Liver (tissue), 7 donors: ENCODE measurements at regions not wholly inside any gene's neighbourhood (a gene's known extent, or its start where the extent isn't known, plus 50 kb on each side); places are given as distances from the start of the nearest gene placed in this dataset.

Source experiments
- DNase-seq: peaks from one replicate; pipeline ENCODE4 v3.0.0-alpha.2; 2017; ENCODE audit warnings: low spot score
- H3K27ac ChIP-seq, 2 donors: one replicate each; pipeline ENCODE4 v1.7.0; 2013; ENCODE audit warnings: inconsistent platforms in 2 of 2, low read length in 2 of 2, control low read depth in 1 of 2, low read depth in 1 of 2, mild to moderate bottlenecking in 1 of 2
- H3K27me3 ChIP-seq, 4 donors: one replicate each; pipeline versions ENCODE4 v1.6.1 to v1.7.0; 2013; ENCODE audit warnings: low read length in 3 of 4, inconsistent platforms in 1 of 4, mild to moderate bottlenecking in 1 of 4, moderate library complexity in 1 of 4; ENCODE audit not compliant: control insufficient read depth in 4 of 4, insufficient read depth in 4 of 4
- H3K36me3 ChIP-seq, 4 donors: one replicate each; pipeline versions ENCODE4 v1.6.1 to v1.7.0; 2013; ENCODE audit warnings: low read length in 3 of 4, mild to moderate bottlenecking in 3 of 4, low read depth in 1 of 4, moderate library complexity in 1 of 4; ENCODE audit not compliant: control insufficient read depth in 4 of 4, insufficient read depth in 3 of 4
- H3K4me1 ChIP-seq, 4 donors: one replicate each; pipeline versions ENCODE4 v1.6.1 to v1.7.0; 2013; ENCODE audit warnings: low read length in 3 of 4, mild to moderate bottlenecking in 3 of 4, moderate library complexity in 1 of 4; ENCODE audit not compliant: control insufficient read depth in 4 of 4, insufficient read depth in 4 of 4
- H3K4me3 ChIP-seq, 3 donors: one replicate each; pipeline versions ENCODE4 v1.6.1 to v1.7.0; 2013; ENCODE audit warnings: low read length in 3 of 3, control low read depth in 1 of 3, low read depth in 1 of 3, mild to moderate bottlenecking in 1 of 3
- H3K9ac ChIP-seq, 2 donors: one replicate each; pipeline ENCODE4 v1.7.0; 2013; ENCODE audit warnings: low read length in 2 of 2, mild to moderate bottlenecking in 2 of 2, moderate library complexity in 2 of 2, control low read depth in 1 of 2, low read depth in 1 of 2
- H3K9me3 ChIP-seq, 4 donors: one replicate each; pipeline versions ENCODE4 v1.6.1 to v1.7.0; 2013; ENCODE audit warnings: low read length in 3 of 4; ENCODE audit not compliant: control insufficient read depth in 4 of 4
- ATF3 ChIP-seq: IDR thresholded peaks from 2 replicates; pipeline ENCODE4 v1.6.1; 2016; ENCODE audit warnings: antibody characterized with exemption
- CTCF ChIP-seq: fragments of 150-350 bp; IDR thresholded peaks from 2 replicates; pipeline ENCODE4 v1.5.1; 2017; ENCODE audit warnings: improper control_type of control experiment, low read depth, low read length; ENCODE audit not compliant: missing input control
- EGR1 ChIP-seq, 2 donors: IDR thresholded peaks; 2 replicates each; pipeline ENCODE4 v1.6.1; 2016 to 2018; ENCODE audit warnings: antibody characterized with exemption in 2 of 2, low read depth in 2 of 2
- FOXA1 ChIP-seq: IDR thresholded peaks from 2 replicates; pipeline ENCODE4 v1.6.1; 2016; ENCODE audit warnings: antibody characterized with exemption
- FOXA2 ChIP-seq: IDR thresholded peaks from 2 replicates; pipeline ENCODE4 v1.6.1; 2016; ENCODE audit warnings: antibody characterized with exemption
- GABPA ChIP-seq, 2 donors: IDR thresholded peaks in 1 of 2; conservative IDR thresholded peaks in 1 of 2; 2 replicates each; pipeline ENCODE4 v1.6.1; 2016; ENCODE audit warnings: antibody characterized with exemption in 2 of 2, mild to moderate bottlenecking in 1 of 2, moderate library complexity in 1 of 2
- HNF4A ChIP-seq, 2 donors: conservative IDR thresholded peaks; 2 replicates each; pipeline ENCODE4 v1.6.1; 2016; ENCODE audit warnings: antibody characterized with exemption in 2 of 2, mild to moderate bottlenecking in 2 of 2
- HNF4G ChIP-seq: IDR thresholded peaks from 2 replicates; pipeline ENCODE4 v1.6.1; 2016; ENCODE audit warnings: antibody characterized with exemption
- JUND ChIP-seq, 2 donors: IDR thresholded peaks; 2 replicates each; pipeline ENCODE4 v1.6.1; 2016; ENCODE audit warnings: antibody characterized with exemption in 2 of 2
- MAX ChIP-seq: IDR thresholded peaks from 2 replicates; pipeline ENCODE4 v1.6.1; 2016; ENCODE audit warnings: antibody characterized with exemption
- NR2F2 ChIP-seq: IDR thresholded peaks from 2 replicates; pipeline ENCODE4 v1.6.1; 2016; ENCODE audit warnings: antibody characterized with exemption
- RAD21 ChIP-seq, 2 donors: IDR thresholded peaks; 2 replicates each; pipeline ENCODE4 v1.6.1; 2016; ENCODE audit warnings: antibody characterized with exemption in 2 of 2, mild to moderate bottlenecking in 2 of 2
- REST ChIP-seq: IDR thresholded peaks from 2 replicates; pipeline ENCODE4 v1.6.1; 2016; ENCODE audit warnings: antibody characterized with exemption, mild to moderate bottlenecking
- RXRA ChIP-seq, 2 donors: IDR thresholded peaks; 2 replicates each; pipeline ENCODE4 v1.6.1; 2017 to 2018; ENCODE audit warnings: antibody characterized with exemption in 2 of 2, mild to moderate bottlenecking in 1 of 2
- SP1 ChIP-seq: IDR thresholded peaks from 2 replicates; pipeline ENCODE4 v1.6.1; 2018; ENCODE audit warnings: antibody characterized with exemption, mild to moderate bottlenecking
- TAF1 ChIP-seq: conservative IDR thresholded peaks from 2 replicates; pipeline ENCODE4 v1.6.1; 2016; ENCODE audit warnings: antibody characterized with exemption, mild to moderate bottlenecking
- YY1 ChIP-seq: IDR thresholded peaks from 2 replicates; pipeline ENCODE4 v1.6.1; 2016; ENCODE audit warnings: antibody characterized with exemption, mild to moderate bottlenecking
- ZBTB33 ChIP-seq: IDR thresholded peaks from 2 replicates; pipeline ENCODE4 v1.6.1; 2016; ENCODE audit warnings: antibody characterized with exemption
- donor health status: healthy.
- donor health status: healthy.
- donor health status: healthy.
- donor health status: healthy.

- DNase-seq, result no peak
- Histone ChIP-seq H3K27ac (no peak overlapping the region), H3K9me3 (no peaks in the 10 kb centered on the region), H3K4me1 (peaks cover 0 to 6% (median 1%) of the 10 kb centered on the region in 4 donors), H3K4me3 (no peak overlapping the region), H3K9ac (no peak overlapping the region), H3K27me3 (peaks cover 0 to 6% (median 1%) of the 10 kb centered on the region in 4 donors), H3K36me3 (no peaks in the 10 kb centered on the region)
- TF ChIP-seq RAD21 (IDR thresholded peaks at IDR 0.05) (no peak), CTCF (no peak), TAF1 (no peak), NR2F2 (no peak), JUND (IDR thresholded peaks at IDR 0.05) (no peak), HNF4G (no peak), SP1 (no peak), GABPA (IDR thresholded peaks at IDR 0.05 in 1 of 2, conservative IDR thresholded peaks at IDR 0.05 in 1 of 2) (no peak), ZBTB33 (no peak), ATF3 (no peak), REST (no peak), MAX (no peak), EGR1 (IDR thresholded peaks at IDR 0.05; ENCODE audit: low read depth in 2 of 2) (no peak), HNF4A (conservative IDR thresholded peaks at IDR 0.05) (no peak), RXRA (IDR thresholded peaks at IDR 0.05) (no peak), FOXA2 (no peak), YY1 (no peak), FOXA1 (no peak)
Measured at GRCh38 chr15:81572190-81572589, 198.2 kb upstream of the TMC3 start.
